SHP77 (cell line): ENCODE measurements at regions not wholly inside any gene's neighbourhood (a gene's known extent, or its start where the extent isn't known, plus 50 kb on each side); places are given as distances from the start of the nearest gene placed in this dataset.

Source experiments
- DNase-seq, 2 experiments: peaks; one replicate each; lab custom pipeline; 2025; lab: John Stamatoyannopoulos, UW

DNA sequence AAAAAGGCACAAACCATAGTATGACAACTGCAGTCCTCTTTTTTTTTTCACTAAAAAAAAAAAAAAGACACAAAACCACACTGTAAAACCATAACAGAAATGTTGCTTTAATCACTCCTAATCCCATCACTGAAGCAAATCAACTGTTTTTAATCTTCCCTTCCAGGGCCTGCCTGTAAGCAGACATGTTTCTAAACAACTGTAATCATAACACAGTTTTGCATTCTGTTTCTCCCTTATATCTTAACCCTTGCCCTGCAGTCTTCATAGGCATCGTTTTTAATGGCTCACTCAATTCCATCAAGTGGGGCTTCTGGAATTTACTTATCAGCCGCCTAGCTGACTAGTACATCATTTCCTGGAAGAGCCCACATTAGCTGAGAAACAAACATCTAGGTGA, 111.0 kb upstream of the SLC25A48 start:
- DNase-seq: no peak

- DNase-seq: no peak
Observed at GRCh38 chr5:135721548-135722090, 112.8 kb upstream of the SLC25A48 start.

- no peak for DNase-seq
Observed at GRCh38 chr5:135720191-135720590, 114.3 kb upstream of the SLC25A48 start.

DNA sequence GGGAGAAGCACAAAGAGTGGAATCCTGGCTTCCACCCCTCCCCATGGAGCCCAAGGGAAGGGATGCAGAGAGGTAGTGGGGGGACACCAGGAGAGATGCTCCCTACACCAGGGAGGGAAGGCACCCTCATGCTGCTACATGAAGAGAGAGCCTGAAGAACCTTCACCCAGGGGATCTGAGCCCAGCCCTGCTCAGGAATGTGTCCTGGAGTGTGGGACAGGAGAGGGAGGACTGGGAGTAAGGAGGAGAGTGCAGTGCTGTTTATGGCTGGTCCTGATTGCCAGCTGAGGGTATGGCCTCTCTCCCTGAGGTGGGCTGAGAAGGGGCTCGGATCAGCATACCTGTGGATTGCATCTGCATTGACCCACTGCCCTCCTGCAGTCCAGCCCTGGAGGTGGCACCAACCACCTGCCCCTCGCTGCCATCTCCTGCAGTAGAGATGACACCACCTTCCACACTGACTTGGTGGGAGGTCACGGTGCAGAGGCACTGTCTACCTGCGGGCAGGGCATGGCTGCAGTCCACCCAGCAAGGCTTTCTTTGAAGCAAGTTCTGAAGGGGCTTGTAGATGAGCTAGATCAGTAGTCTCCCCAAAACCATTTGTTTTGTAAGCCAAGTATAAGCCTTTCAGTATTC, 114.9 kb upstream of the SLC25A48 start:
- no peak for DNase-seq

- DNase-seq: no peak
Observed at GRCh38 chr5:135718651-135719050, 115.8 kb upstream of the SLC25A48 start.

- no peak for DNase-seq
Observed at GRCh38 chr5:135718151-135718550, 116.3 kb upstream of the SLC25A48 start.

GRCh38 chr5:135715267-135716055, 119.0 kb upstream of the SLC25A48 start:
- no peak for DNase-seq

DNA sequence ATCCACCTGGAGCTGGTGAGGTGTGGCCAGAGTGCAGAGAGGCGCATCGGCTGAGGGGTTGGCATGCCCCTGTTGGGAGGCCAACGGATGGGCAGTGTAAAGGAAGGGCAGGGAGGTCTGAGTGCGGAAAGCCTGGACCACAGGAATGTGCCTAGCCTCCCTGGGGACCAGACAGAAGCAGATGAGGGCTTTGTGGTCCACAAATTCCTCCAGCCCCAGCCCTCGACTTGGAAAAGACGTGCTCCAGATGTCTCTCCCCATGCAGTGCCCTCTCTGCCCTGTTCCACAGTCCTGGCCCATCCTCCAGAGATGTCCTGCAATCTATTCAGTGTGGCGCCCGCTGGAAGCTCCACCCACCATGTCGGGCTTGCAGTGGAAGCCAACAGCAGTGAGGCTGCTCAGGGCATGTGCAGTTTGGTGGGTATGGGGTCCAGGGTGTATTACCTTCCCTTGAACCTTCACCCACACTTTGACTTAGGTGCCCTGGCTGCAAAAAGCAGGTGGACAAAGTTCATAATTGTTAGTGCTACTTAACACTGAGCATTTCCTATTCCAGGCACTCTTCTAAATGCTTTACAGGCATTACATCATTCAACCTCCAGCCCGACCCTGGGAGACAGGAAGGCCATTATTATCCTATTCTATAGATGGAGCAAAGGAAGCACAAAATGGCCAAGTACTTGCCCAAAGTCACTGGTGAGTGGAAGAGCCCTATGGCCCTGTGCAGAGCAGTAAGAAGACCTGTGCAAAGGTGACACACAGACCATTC, 120.2 kb upstream of the SLC25A48 start:
- no peak for DNase-seq

- DNase-seq: no peak
Observed at GRCh38 chr5:135713161-135713915, 121.1 kb upstream of the SLC25A48 start.

DNA sequence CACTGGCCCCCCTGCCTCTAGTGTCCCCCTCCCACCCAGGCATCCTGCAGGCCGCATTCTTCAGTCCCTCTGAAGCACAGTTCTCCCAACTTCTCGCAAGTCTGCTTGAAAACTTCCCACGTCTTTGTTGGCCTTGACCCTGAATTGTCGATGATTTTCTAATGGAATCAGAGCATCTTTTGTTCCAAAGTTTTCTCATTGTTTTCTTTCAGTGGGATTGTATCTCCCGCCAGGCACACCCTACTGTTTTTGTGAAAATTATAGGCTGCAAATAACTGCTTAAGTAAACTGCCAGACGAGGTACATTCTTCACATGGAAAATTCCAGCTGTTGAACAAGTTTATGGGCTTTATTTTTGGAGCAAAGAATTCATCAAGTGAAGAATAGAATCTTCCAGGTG, 122.6 kb upstream of the SLC25A48 start:
- DNase-seq: no peak

DNA sequence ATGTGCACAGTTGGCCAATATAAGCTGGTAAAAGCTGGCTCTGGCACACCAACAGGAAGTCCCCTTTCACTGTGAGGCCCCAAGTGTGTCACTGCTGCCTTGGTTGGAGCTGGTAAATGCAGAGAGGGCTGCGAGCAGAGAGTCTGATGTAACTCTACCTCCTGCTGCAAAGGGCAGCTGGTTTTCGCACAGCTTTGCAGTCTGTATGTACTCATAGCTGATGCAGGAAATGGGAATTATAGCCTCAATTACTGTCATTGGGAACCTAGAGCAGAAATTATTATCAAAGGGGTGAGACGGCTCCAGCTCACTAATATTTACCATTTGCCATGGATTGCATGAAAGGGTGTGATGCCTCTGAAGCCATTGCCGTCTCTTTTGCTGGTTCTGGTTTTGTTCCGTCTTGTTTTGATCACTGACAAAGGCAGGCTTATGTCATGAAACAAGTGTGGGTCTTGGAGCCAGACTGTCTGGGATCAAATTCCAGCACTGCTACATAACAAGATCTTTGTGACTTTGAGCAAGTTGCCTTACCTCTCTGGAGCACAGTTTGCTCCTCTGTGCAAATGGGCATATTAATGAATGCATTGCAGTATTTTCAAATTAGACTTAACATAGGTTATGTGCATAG, 124.3 kb upstream of the SLC25A48 start:
- DNase-seq: no peak

DNA sequence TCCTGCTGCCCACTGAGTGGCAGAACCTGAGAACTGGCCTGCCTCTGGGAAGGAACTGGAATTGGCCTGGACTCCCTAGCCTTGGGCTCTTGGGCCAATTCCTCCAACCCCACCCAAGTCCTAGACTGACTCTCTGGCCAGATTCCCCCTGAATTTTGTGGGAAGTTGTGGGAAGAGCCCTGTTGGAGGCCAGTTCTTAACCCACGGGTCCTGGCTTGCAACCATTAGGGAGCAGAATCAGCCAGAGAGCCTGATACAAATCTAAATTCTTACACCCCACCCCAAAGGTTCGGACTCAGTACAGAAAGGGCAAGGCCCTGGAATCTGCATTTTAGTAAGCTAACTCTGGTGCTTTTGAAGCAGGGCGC, 125.3 kb upstream of the SLC25A48 start:
- no peak for DNase-seq

- DNase-seq: no peak
Observed at GRCh38 chr5:135708481-135709207, 125.8 kb upstream of the SLC25A48 start.

GRCh38 chr5:135707302-135707701, 127.2 kb upstream of the SLC25A48 start:
- no peak for DNase-seq

DNA sequence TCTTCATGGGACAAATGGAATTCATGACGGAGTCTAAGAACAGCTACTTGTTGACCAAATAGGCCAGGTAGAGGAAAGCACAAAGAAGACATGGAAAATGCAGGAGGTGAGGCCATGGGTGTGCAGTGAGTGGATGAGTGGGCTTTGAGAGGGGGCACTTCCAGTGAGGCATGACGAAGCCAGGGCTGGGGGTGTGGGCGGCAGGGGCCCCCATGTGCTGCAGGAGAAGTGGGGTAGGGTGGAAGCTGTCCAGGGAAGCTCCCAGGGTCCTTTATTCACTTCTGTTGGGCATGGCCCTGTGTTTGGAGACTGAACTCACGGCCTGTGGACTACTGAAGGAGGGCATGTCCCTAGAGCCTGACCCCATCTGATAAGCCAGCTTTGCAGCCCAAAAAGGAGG, 127.6 kb upstream of the SLC25A48 start:
- no peak for DNase-seq

GRCh38 chr5:135706474-135706873, 127.7 kb upstream of the CXCL14 start:
- DNase-seq: no peak

GRCh38 chr5:135705941-135706466, 127.2 kb upstream of the CXCL14 start:
- no peak for DNase-seq

- DNase-seq: no peak
Observed at GRCh38 chr5:135705141-135705631, 126.4 kb upstream of the CXCL14 start.

DNA sequence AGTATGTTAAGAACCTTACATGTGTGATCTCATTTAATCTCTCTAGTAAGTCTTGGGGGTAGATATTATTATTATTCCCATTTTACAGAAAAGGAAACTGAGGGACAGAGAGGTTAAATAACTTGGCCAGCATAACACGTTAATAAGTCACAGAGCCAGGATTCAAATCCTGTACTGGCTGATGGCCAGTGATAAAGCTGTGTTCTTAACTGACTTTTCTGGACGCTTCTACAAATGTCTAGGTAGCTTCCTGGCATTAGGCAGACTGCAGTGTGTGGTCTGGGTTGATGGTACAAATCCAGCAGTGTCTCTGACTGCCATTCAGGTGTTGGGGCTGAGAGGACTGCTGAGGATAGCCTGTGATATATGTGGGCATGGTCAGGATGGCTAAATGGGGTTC, 125.8 kb upstream of the CXCL14 start:
- DNase-seq: no peak

- no peak for DNase-seq
Observed at GRCh38 chr5:135703016-135703550, 124.3 kb upstream of the CXCL14 start.
